ENCODE measurements at regions not wholly inside any gene's neighbourhood (a gene's known extent, or its start where the extent isn't known, plus 50 kb on each side); places are given as distances from the start of the nearest gene placed in this dataset.

- TF ChIP-seq POLR2AphosphoS5 (IDR thresholded peaks at IDR 0.05), result no peak
- TF ChIP-seq CTCF (IDR thresholded peaks at IDR 0.05), result no peak
- TF ChIP-seq EP300 (IDR thresholded peaks at IDR 0.05), result no peak
- TF ChIP-seq POLR2A (IDR thresholded peaks at IDR 0.05), result no peak
- peaks cover 0 to 5% (median 0%) of the 10 kb centered on the region in 4 donors for H3K4me1 ChIP-seq
- WGBS, 2 donors, result 90 to 96% methylated on average over 2 of the region's 2 CpGs
Observed at GRCh38 chr3:81923038-81923437, 161.6 kb upstream of the GBE1 start.

GRCh38 chr3:81922404-81922803, 161.0 kb upstream of the GBE1 start:
- Histone ChIP-seq H3K9me3 (no peaks in the 10 kb centered on the region), H3K27me3 (no peaks in the 10 kb centered on the region)

More at GRCh38 chr3:81923038-81923437, 161.6 kb upstream of the GBE1 start:
- Histone ChIP-seq H3K36me3 (no peaks in the 10 kb centered on the region), H3K9me3 (no peaks in the 10 kb centered on the region), H3K27me3 (no peaks in the 10 kb centered on the region), H3K4me3 (no peak overlapping the region), H3K27ac (no peak overlapping the region)
- no peak for ATAC-seq (ENCODE audit: low FRiP score in 2 of 2)
- no peak for DNase-seq

GRCh38 chr3:81920816-81921215, 159.4 kb upstream of the GBE1 start:
- Histone ChIP-seq H3K4me3 (no peak overlapping the region), H3K36me3 (no peaks in the 10 kb centered on the region), H3K27ac (no peak overlapping the region), H3K4me1 (peaks cover 0 to 5% (median 0%) of the 10 kb centered on the region in 4 donors), H3K9me3 (no peaks in the 10 kb centered on the region), H3K27me3 (no peaks in the 10 kb centered on the region)
- TF ChIP-seq EP300 (IDR thresholded peaks at IDR 0.05), result no peak
- TF ChIP-seq POLR2AphosphoS5 (IDR thresholded peaks at IDR 0.05), result no peak
- no peak for TF ChIP-seq POLR2A (IDR thresholded peaks at IDR 0.05)
- TF ChIP-seq CTCF (IDR thresholded peaks at IDR 0.05), result no peak
- ATAC-seq (ENCODE audit: low FRiP score in 2 of 2), result no peak
- DNase-seq, result no peak
- WGBS, 2 donors, result 42 to 46% methylated on average over 1 of the region's 1 CpG

More at GRCh38 chr3:81922404-81922803, 161.0 kb upstream of the GBE1 start:
- ATAC-seq (ENCODE audit: low FRiP score in 2 of 2) (no peak), DNase-seq (no peak)
- no peak overlapping the region for H3K27ac ChIP-seq
- no peaks in the 10 kb centered on the region for H3K36me3 ChIP-seq
- no peak overlapping the region for H3K4me3 ChIP-seq
- WGBS, 2 donors, result 48 to 59% methylated on average over 1 of the region's 1 CpG
- peaks cover 0 to 5% (median 0%) of the 10 kb centered on the region in 4 donors for H3K4me1 ChIP-seq
- TF ChIP-seq POLR2AphosphoS5 (IDR thresholded peaks at IDR 0.05) (no peak), POLR2A (IDR thresholded peaks at IDR 0.05) (no peak), CTCF (IDR thresholded peaks at IDR 0.05) (no peak), EP300 (IDR thresholded peaks at IDR 0.05) (no peak)

- DNase-seq (no peak), ATAC-seq (ENCODE audit: low FRiP score in 2 of 2) (no peak)
- peaks cover 0 to 5% (median 0%) of the 10 kb centered on the region in 4 donors for H3K4me1 ChIP-seq
- no peak overlapping the region for H3K27ac ChIP-seq
- WGBS, 2 donors, result 82 to 85% methylated on average over 1 of the region's 1 CpG
- TF ChIP-seq POLR2AphosphoS5 (IDR thresholded peaks at IDR 0.05) (no peak), EP300 (IDR thresholded peaks at IDR 0.05) (no peak), POLR2A (IDR thresholded peaks at IDR 0.05) (no peak), CTCF (IDR thresholded peaks at IDR 0.05) (no peak)
- no peaks in the 10 kb centered on the region for H3K9me3 ChIP-seq
- no peak overlapping the region for H3K4me3 ChIP-seq
- H3K36me3 ChIP-seq, result no peaks in the 10 kb centered on the region
- no peaks in the 10 kb centered on the region for H3K27me3 ChIP-seq
Observed at GRCh38 chr3:81916890-81917289, 155.4 kb upstream of the GBE1 start.

- Histone ChIP-seq H3K27ac (no peak overlapping the region), H3K27me3 (no peaks in the 10 kb centered on the region), H3K4me1 (peaks cover 0 to 6% (median 0%) of the 10 kb centered on the region in 4 donors), H3K4me3 (no peak overlapping the region), H3K9me3 (no peaks in the 10 kb centered on the region), H3K36me3 (no peaks in the 10 kb centered on the region)
- WGBS, 2 donors, result 78 to 94% methylated on average over 1 of the region's 1 CpG
- DNase-seq (no peak), ATAC-seq (ENCODE audit: low FRiP score in 2 of 2) (no peak)
- TF ChIP-seq EP300 (IDR thresholded peaks at IDR 0.05) (no peak), POLR2AphosphoS5 (IDR thresholded peaks at IDR 0.05) (no peak), POLR2A (IDR thresholded peaks at IDR 0.05) (no peak), CTCF (IDR thresholded peaks at IDR 0.05) (no peak)
Observed at GRCh38 chr3:81913886-81914663, 152.6 kb upstream of the GBE1 start.

Data from upper lobe of left lung (tissue), 6 donors.